Brain microvascular endothelial cell (primary cell): ENCODE measurements at regions not wholly inside any gene's neighbourhood (a gene's known extent, or its start where the extent isn't known, plus 50 kb on each side); places are given as distances from the start of the nearest gene placed in this dataset.

Experiments
- DNase-seq: peaks from one replicate; pipeline ENCODE4 v3.0.0-alpha.2; 2020
- H3K27ac ChIP-seq: fragments of 250-450 bp; sonication (Bioruptor Pico); 2 replicates; pipeline ENCODE4 v1.5.1; 2020; ENCODE audit warnings: mild to moderate bottlenecking, moderate library complexity
- H3K27me3 ChIP-seq: fragments of 250-450 bp; sonication (Bioruptor Pico); replicated peaks from 2 replicates; pipeline ENCODE4 v1.5.1; 2020; ENCODE audit warnings: mild to moderate bottlenecking
- H3K36me3 ChIP-seq: fragments of 250-450 bp; sonication (Bioruptor Pico); replicated peaks from 2 replicates; pipeline ENCODE4 v1.5.1; 2020; ENCODE audit warnings: mild to moderate bottlenecking
- H3K4me3 ChIP-seq: 2 replicates; pipeline ENCODE4 v1.5.1; 2011; ENCODE audit warnings: low read depth, mild to moderate bottlenecking, control low read depth, low read length, moderate library complexity
- CTCF ChIP-seq: IDR thresholded peaks from 2 replicates; pipeline ENCODE4 v1.5.1; 2011; ENCODE audit warnings: low read depth, mild to moderate bottlenecking, moderate library complexity, low read length, control low read depth, inconsistent platforms; ENCODE audit errors: missing control alignments
- in situ Hi-C: cut with HindIII; loops from 2 replicates; pipeline ENCODE4 v1.10.0; 2017; ENCODE audit warnings: low sequenced_read_pairs, low pct_ligation_motif_present

GRCh38 chr4:138405466-138405891 is 163.3 kb upstream of the SLC7A11 start:
- Histone ChIP-seq H3K36me3 (no peaks in the 10 kb centered on the region), H3K27ac (no peak overlapping the region), H3K4me3 (no peak overlapping the region), H3K27me3 (no peaks in the 10 kb centered on the region)
- DNase-seq: no peak
- in situ Hi-C loops: no loop called here
- TF ChIP-seq CTCF: no peak

GRCh38 chr4:138404801-138405200 is 162.7 kb upstream of the SLC7A11 start:
- no peak overlapping the region for H3K27ac ChIP-seq
- in situ Hi-C loops: no loop called here
- H3K36me3 ChIP-seq: no peaks in the 10 kb centered on the region
- no peak for TF ChIP-seq CTCF
- no peak overlapping the region for H3K4me3 ChIP-seq
- no peak for DNase-seq
- H3K27me3 ChIP-seq: no peaks in the 10 kb centered on the region

GRCh38 chr4:138404251-138404650 is 162.1 kb upstream of the SLC7A11 start:
- in situ Hi-C loops: no loop called here

GRCh38 chr4:138401334-138401733 is 159.2 kb upstream of the SLC7A11 start:
- TF ChIP-seq CTCF: no peak
- in situ Hi-C loops: no loop called here
- H3K27me3 ChIP-seq: no peaks in the 10 kb centered on the region

More at GRCh38 chr4:138404251-138404650, 162.1 kb upstream of the SLC7A11 start:
- Histone ChIP-seq H3K27ac (no peak overlapping the region), H3K4me3 (no peak overlapping the region), H3K27me3 (no peaks in the 10 kb centered on the region), H3K36me3 (no peaks in the 10 kb centered on the region)
- no peak for DNase-seq
- TF ChIP-seq CTCF: no peak

GRCh38 chr4:138400543-138400942 is 158.4 kb upstream of the SLC7A11 start:
- no peak for DNase-seq
- Histone ChIP-seq H3K36me3 (no peaks in the 10 kb centered on the region), H3K4me3 (no peak overlapping the region), H3K27ac (no peak overlapping the region), H3K27me3 (no peaks in the 10 kb centered on the region)
- in situ Hi-C loops: no loop called here
- TF ChIP-seq CTCF: no peak

More at GRCh38 chr4:138401334-138401733, 159.2 kb upstream of the SLC7A11 start:
- DNase-seq: no peak
- no peaks in the 10 kb centered on the region for H3K36me3 ChIP-seq
- no peak overlapping the region for H3K4me3 ChIP-seq
- no peak overlapping the region for H3K27ac ChIP-seq

- in situ Hi-C loops: no loop called here
Measured at GRCh38 chr4:138400066-138400465, 157.9 kb upstream of the SLC7A11 start.

More at GRCh38 chr4:138400066-138400465, 157.9 kb upstream of the SLC7A11 start:
- Histone ChIP-seq H3K4me3 (no peak overlapping the region), H3K36me3 (no peaks in the 10 kb centered on the region), H3K27ac (no peak overlapping the region), H3K27me3 (no peaks in the 10 kb centered on the region)
- no peak for DNase-seq
- no peak for TF ChIP-seq CTCF
